ENCODE measurements at regions not wholly inside any gene's neighbourhood (a gene's known extent, or its start where the extent isn't known, plus 50 kb on each side); places are given as distances from the start of the nearest gene placed in this dataset.

GRCh38 chr18:38545071-38545470, 979.5 kb upstream of the CELF4 start:
- TF ChIP-seq, protein P1, sequence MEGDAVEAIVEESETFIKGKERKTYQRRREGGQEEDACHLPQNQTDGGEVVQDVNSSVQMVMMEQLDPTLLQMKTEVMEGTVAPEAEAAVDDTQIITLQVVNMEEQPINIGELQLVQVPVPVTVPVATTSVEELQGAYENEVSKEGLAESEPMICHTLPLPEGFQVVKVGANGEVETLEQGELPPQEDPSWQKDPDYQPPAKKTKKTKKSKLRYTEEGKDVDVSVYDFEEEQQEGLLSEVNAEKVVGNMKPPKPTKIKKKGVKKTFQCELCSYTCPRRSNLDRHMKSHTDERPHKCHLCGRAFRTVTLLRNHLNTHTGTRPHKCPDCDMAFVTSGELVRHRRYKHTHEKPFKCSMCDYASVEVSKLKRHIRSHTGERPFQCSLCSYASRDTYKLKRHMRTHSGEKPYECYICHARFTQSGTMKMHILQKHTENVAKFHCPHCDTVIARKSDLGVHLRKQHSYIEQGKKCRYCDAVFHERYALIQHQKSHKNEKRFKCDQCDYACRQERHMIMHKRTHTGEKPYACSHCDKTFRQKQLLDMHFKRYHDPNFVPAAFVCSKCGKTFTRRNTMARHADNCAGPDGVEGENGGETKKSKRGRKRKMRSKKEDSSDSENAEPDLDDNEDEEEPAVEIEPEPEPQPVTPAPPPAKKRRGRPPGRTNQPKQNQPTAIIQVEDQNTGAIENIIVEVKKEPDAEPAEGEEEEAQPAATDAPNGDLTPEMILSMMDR (IDR thresholded peaks at IDR 0.05; ENCODE audit: insufficient read depth, low read depth, low read length) = no peak
- TF ChIP-seq EZH2 (IDR thresholded peaks at IDR 0.05; ENCODE audit: insufficient read depth, low read length) = no peak
